ENCODE measurements at regions not wholly inside any gene's neighbourhood (a gene's known extent, or its start where the extent isn't known, plus 50 kb on each side); places are given as distances from the start of the nearest gene placed in this dataset.

- peaks cover 1% of the 10 kb centered on the region for H3K9me3 Mint-ChIP-seq (ENCODE audit: unreplicated experiment)
- DNase-seq, result no peak
- H3K4me3 Mint-ChIP-seq (ENCODE audit: unreplicated experiment), result no peak overlapping the region
- no peaks in the 10 kb centered on the region for H3K27me3 Mint-ChIP-seq (ENCODE audit: unreplicated experiment)
- no peak for TF ChIP-seq CTCF (IDR thresholded peaks at IDR 0.05; ENCODE audit: partially characterized antibody, unreplicated experiment)
- H3K27ac Mint-ChIP-seq (ENCODE audit: unreplicated experiment), result no peak overlapping the region
- H3K4me1 Mint-ChIP-seq (ENCODE audit: low read depth, unreplicated experiment), result no peaks in the 10 kb centered on the region
- no peaks in the 10 kb centered on the region for H3K36me3 Mint-ChIP-seq (ENCODE audit: unreplicated experiment)
Measured at GRCh38 chr18:73901151-73901550, 246.5 kb downstream of the FBXO15 start.

GRCh38 chr18:73900106-73900835 is 247.4 kb downstream of the FBXO15 start:
- no peak for DNase-seq
- Mint-ChIP-seq H3K4me1 (ENCODE audit: low read depth, unreplicated experiment) (no peaks in the 10 kb centered on the region), H3K27ac (ENCODE audit: unreplicated experiment) (no peak overlapping the region), H3K9me3 (ENCODE audit: unreplicated experiment) (peaks cover 1% of the 10 kb centered on the region), H3K36me3 (ENCODE audit: unreplicated experiment) (no peaks in the 10 kb centered on the region), H3K4me3 (ENCODE audit: unreplicated experiment) (no peak overlapping the region), H3K27me3 (ENCODE audit: unreplicated experiment) (no peaks in the 10 kb centered on the region)
- TF ChIP-seq CTCF (IDR thresholded peaks at IDR 0.05; ENCODE audit: partially characterized antibody, unreplicated experiment), result no peak

- Mint-ChIP-seq H3K27me3 (ENCODE audit: unreplicated experiment) (no peaks in the 10 kb centered on the region), H3K9me3 (ENCODE audit: unreplicated experiment) (peaks cover 1% of the 10 kb centered on the region), H3K4me1 (ENCODE audit: low read depth, unreplicated experiment) (no peaks in the 10 kb centered on the region), H3K27ac (ENCODE audit: unreplicated experiment) (no peak overlapping the region), H3K36me3 (ENCODE audit: unreplicated experiment) (no peaks in the 10 kb centered on the region), H3K4me3 (ENCODE audit: unreplicated experiment) (no peak overlapping the region)
- no peak for DNase-seq
- TF ChIP-seq CTCF (IDR thresholded peaks at IDR 0.05; ENCODE audit: partially characterized antibody, unreplicated experiment), result no peak
Measured at GRCh38 chr18:73897517-73897916, 250.1 kb downstream of the FBXO15 start.

- Mint-ChIP-seq H3K36me3 (ENCODE audit: unreplicated experiment) (no peaks in the 10 kb centered on the region), H3K4me1 (ENCODE audit: low read depth, unreplicated experiment) (no peaks in the 10 kb centered on the region), H3K27ac (ENCODE audit: unreplicated experiment) (no peak overlapping the region), H3K4me3 (ENCODE audit: unreplicated experiment) (no peak overlapping the region), H3K9me3 (ENCODE audit: unreplicated experiment) (peaks cover 1% of the 10 kb centered on the region), H3K27me3 (ENCODE audit: unreplicated experiment) (no peaks in the 10 kb centered on the region)
- TF ChIP-seq CTCF (IDR thresholded peaks at IDR 0.05; ENCODE audit: partially characterized antibody, unreplicated experiment), result no peak
- no peak for DNase-seq
Measured at GRCh38 chr18:73896685-73897084, 250.9 kb downstream of the FBXO15 start.

GRCh38 chr18:73895701-73896100 is 251.9 kb downstream of the FBXO15 start:
- H3K27me3 Mint-ChIP-seq (ENCODE audit: unreplicated experiment), result no peaks in the 10 kb centered on the region
- H3K9me3 Mint-ChIP-seq (ENCODE audit: unreplicated experiment), result peaks cover 1% of the 10 kb centered on the region
- TF ChIP-seq CTCF (IDR thresholded peaks at IDR 0.05; ENCODE audit: partially characterized antibody, unreplicated experiment), result no peak
- DNase-seq, result no peak
- no peak overlapping the region for H3K27ac Mint-ChIP-seq (ENCODE audit: unreplicated experiment)
- no peaks in the 10 kb centered on the region for H3K36me3 Mint-ChIP-seq (ENCODE audit: unreplicated experiment)
- H3K4me3 Mint-ChIP-seq (ENCODE audit: unreplicated experiment), result no peak overlapping the region
- no peaks in the 10 kb centered on the region for H3K4me1 Mint-ChIP-seq (ENCODE audit: low read depth, unreplicated experiment)

All from glutamatergic neuron (in vitro differentiated cells).